Panc1 (cell line): ENCODE measurements at regions not wholly inside any gene's neighbourhood (a gene's known extent, or its start where the extent isn't known, plus 50 kb on each side); places are given as distances from the start of the nearest gene placed in this dataset.
A peak's percentile ranks its signal among the peaks of the same experiment; 100 is the strongest.

Source experiments
- ATAC-seq: fragments of 200-7000 bp; cut with Tn5 transposase; 2 replicates; pipeline ENCODE4 v1.9.1; 2020; ENCODE audit warnings: mild to moderate bottlenecking, moderate library complexity
- BruUV-seq: library from RNA; stranded (reverse); fragments of 400-500 nt; replicated peaks from 2 replicates; lab custom pipeline; 2021; lab: Mats Ljungman, UMichigan
- CTCF ChIA-PET: fragments of 300-600 bp; sonication (Branson Sonifier 250); formaldehyde crosslinking; loops from one replicate; lab custom pipeline; 2022; ENCODE audit warnings: antibody characterized with exemption; lab: Charles Lee
- POLR2A ChIA-PET: fragments of 300-600 bp; sonication (Branson Sonifier 250); formaldehyde crosslinking; loops from one replicate; lab custom pipeline; 2022; ENCODE audit warnings: antibody characterized with exemption; lab: Charles Lee
- DNase-seq: peaks from one replicate; pipeline ENCODE4 v3.0.0-alpha.2; 2010; ENCODE audit warnings: low read depth, low spot score
- H3K27ac ChIP-seq: 2 replicates; pipeline ENCODE4 v1.5.1; 2011; ENCODE audit warnings: mild to moderate bottlenecking, low read length, inconsistent platforms
- H3K27me3 ChIP-seq: fragments of 200-500 bp; sonication (Bioruptor generic); 2 replicates; pipeline ENCODE4 v1.6.0; 2014; ENCODE audit warnings: low read length, inconsistent platforms; ENCODE audit not compliant: control insufficient read depth, insufficient read depth
- H3K36me3 ChIP-seq: fragments of 200-500 bp; sonication (Bioruptor generic); 2 replicates; pipeline ENCODE4 v1.5.1; 2014; ENCODE audit warnings: inconsistent platforms, mild to moderate bottlenecking, low read length, moderate library complexity; ENCODE audit not compliant: control insufficient read depth, insufficient read depth
- H3K4me1 ChIP-seq: 2 replicates; pipeline ENCODE4 v1.5.1; 2011; ENCODE audit warnings: inconsistent platforms, mild to moderate bottlenecking, low read length, moderate library complexity; ENCODE audit not compliant: control insufficient read depth, insufficient read depth
- H3K4me3 ChIP-seq, 2 experiments: 2 replicates each; pipeline ENCODE4 v1.5.1; 2011 to 2012; ENCODE audit warnings: low read depth in 2 of 2, low read length in 2 of 2, mild to moderate bottlenecking in 2 of 2, inconsistent platforms in 1 of 2, moderate library complexity in 1 of 2
- H3K9me3 ChIP-seq: fragments of 200-500 bp; sonication (Bioruptor generic); 2 replicates; pipeline ENCODE4 v1.5.1; 2014; ENCODE audit warnings: low read depth, mild to moderate bottlenecking, inconsistent platforms, low read length, moderate library complexity; ENCODE audit not compliant: control insufficient read depth, insufficient read depth
- POLR2AphosphoS5 ChIP-seq: IDR thresholded peaks from 2 replicates; pipeline ENCODE4 v1.6.1; 2012; ENCODE audit warnings: mild to moderate bottlenecking, low read depth, low read length, moderate library complexity
- REST ChIP-seq, 2 experiments: IDR thresholded peaks; 2 replicates each; pipeline ENCODE4 v1.6.1; 2011 to 2012; ENCODE audit warnings: low read depth in 2 of 2, control low read depth in 1 of 2, low read length in 1 of 2, mild to moderate bottlenecking in 1 of 2, moderate library complexity in 1 of 2; ENCODE audit not compliant: insufficient read depth in 1 of 2
- SIN3A ChIP-seq: IDR thresholded peaks from 2 replicates; pipeline ENCODE4 v1.6.1; 2012; ENCODE audit warnings: low read depth, mild to moderate bottlenecking, low read length, moderate library complexity, borderline replicate concordance; ENCODE audit not compliant: insufficient read depth
- TCF7L2 ChIP-seq: IDR thresholded peaks from 2 replicates; pipeline ENCODE4 v1.6.1; 2011; ENCODE audit warnings: mild to moderate bottlenecking, low read depth, low read length, inconsistent platforms
- in situ Hi-C: cut with HindIII; loops from 2 replicates; pipeline ENCODE4 v1.10.0; 2016; ENCODE audit warnings: low sequenced_read_pairs, low pct_unique_long_range_greater_than_20kb
- intact Hi-C: fragments of 100-400 bp; cut with micrococcal nuclease; formaldehyde crosslinking; loops from one replicate; pipeline ENCODE4 v1.10.0; 2022; ENCODE audit not compliant: unreplicated experiment
- TF ChIP-seq, protein P1 (sequence below): fragments of 450-650 bp; IDR thresholded peaks from 2 replicates; pipeline ENCODE4 v1.5.1; 2017; ENCODE audit warnings: mild to moderate bottlenecking

- no peak overlapping the region; a peak in 1 of 4 replicates for H3K4me3 ChIP-seq
- H3K27me3 ChIP-seq, result no peaks in the 10 kb centered on the region
- H3K27ac ChIP-seq, result no peak overlapping the region
- no peak for TF ChIP-seq POLR2AphosphoS5
- ATAC-seq (peak; percentile 56; the same call in 1 of the 2 replicates), DNase-seq (no peak)
- no peaks in the 10 kb centered on the region for H3K9me3 ChIP-seq
- intact Hi-C loops (no loop called here), in situ Hi-C loops (no loop called here)
- POLR2A ChIA-PET, result no interaction called here
- no peaks in the 10 kb centered on the region for H3K36me3 ChIP-seq
- CTCF ChIA-PET, result no interaction called here
- BruUV-seq, result no TSS peak
- no peaks in the 10 kb centered on the region for H3K4me1 ChIP-seq
These were observed 1077.7 kb upstream of the SLC10A2 start for GRCh38 chr13:104143760-104144416.

GRCh38 chr13:104140552-104140951, 1074.3 kb upstream of the SLC10A2 start:
- no peak for DNase-seq
- ATAC-seq, result no peak
- no peaks in the 10 kb centered on the region for H3K27me3 ChIP-seq
- TF ChIP-seq TCF7L2, result no peak
- no peaks in the 10 kb centered on the region for H3K36me3 ChIP-seq
- in situ Hi-C loops, result no loop called here
- intact Hi-C loops, result no loop called here
- no peak overlapping the region for H3K27ac ChIP-seq
- POLR2A ChIA-PET, result no interaction called here
- CTCF ChIA-PET, result no interaction called here
- no peaks in the 10 kb centered on the region for H3K9me3 ChIP-seq
- BruUV-seq, result no TSS peak
- H3K4me3 ChIP-seq, result no peak overlapping the region
- H3K4me1 ChIP-seq, result no peaks in the 10 kb centered on the region

- H3K27ac ChIP-seq, result no peak overlapping the region
- POLR2A ChIA-PET, result no interaction called here
- CTCF ChIA-PET, result no interaction called here
- no TSS peak for BruUV-seq
- intact Hi-C loops, result no loop called here
- H3K4me1 ChIP-seq, result no peaks in the 10 kb centered on the region
- TF ChIP-seq SIN3A, result no peak
- no peak for TF ChIP-seq POLR2AphosphoS5
- TF ChIP-seq, protein P1, sequence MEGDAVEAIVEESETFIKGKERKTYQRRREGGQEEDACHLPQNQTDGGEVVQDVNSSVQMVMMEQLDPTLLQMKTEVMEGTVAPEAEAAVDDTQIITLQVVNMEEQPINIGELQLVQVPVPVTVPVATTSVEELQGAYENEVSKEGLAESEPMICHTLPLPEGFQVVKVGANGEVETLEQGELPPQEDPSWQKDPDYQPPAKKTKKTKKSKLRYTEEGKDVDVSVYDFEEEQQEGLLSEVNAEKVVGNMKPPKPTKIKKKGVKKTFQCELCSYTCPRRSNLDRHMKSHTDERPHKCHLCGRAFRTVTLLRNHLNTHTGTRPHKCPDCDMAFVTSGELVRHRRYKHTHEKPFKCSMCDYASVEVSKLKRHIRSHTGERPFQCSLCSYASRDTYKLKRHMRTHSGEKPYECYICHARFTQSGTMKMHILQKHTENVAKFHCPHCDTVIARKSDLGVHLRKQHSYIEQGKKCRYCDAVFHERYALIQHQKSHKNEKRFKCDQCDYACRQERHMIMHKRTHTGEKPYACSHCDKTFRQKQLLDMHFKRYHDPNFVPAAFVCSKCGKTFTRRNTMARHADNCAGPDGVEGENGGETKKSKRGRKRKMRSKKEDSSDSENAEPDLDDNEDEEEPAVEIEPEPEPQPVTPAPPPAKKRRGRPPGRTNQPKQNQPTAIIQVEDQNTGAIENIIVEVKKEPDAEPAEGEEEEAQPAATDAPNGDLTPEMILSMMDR, result no peak
- TF ChIP-seq REST (IDR thresholded peaks at IDR 0.05; ENCODE audit: insufficient read depth in 1 of 2, low read depth in 2 of 2, low read length in 1 of 2), result no peak
- TF ChIP-seq TCF7L2, result no peak
- no peak for ATAC-seq
- no peaks in the 10 kb centered on the region for H3K27me3 ChIP-seq
- DNase-seq, result no peak
- in situ Hi-C loops, result no loop called here
- no peaks in the 10 kb centered on the region for H3K36me3 ChIP-seq
- H3K9me3 ChIP-seq, result no peaks in the 10 kb centered on the region
- no peak overlapping the region for H3K4me3 ChIP-seq
These were observed 1071.2 kb upstream of the SLC10A2 start for GRCh38 chr13:104137416-104137815.
